ENCODE measurements at regions not wholly inside any gene's neighbourhood (a gene's known extent, or its start where the extent isn't known, plus 50 kb on each side); places are given as distances from the start of the nearest gene placed in this dataset.

GRCh38 chr2:33859811-33860461 is 260.8 kb upstream of the FAM98A start:
- no peak overlapping the region for H3K4me3 Mint-ChIP-seq (ENCODE audit: low read depth, unreplicated experiment)
- no peak for DNase-seq
- H3K4me1 Mint-ChIP-seq (ENCODE audit: low read depth, unreplicated experiment) = no peaks in the 10 kb centered on the region
- no peak for TF ChIP-seq CTCF (IDR thresholded peaks at IDR 0.05; ENCODE audit: unreplicated experiment)
- BruUV-seq (replicated peaks) = no TSS peak
- intact Hi-C loops (cut with micrococcal nuclease; ENCODE audit: unreplicated experiment) = no loop called here
- H3K36me3 Mint-ChIP-seq (ENCODE audit: insufficient read depth, unreplicated experiment) = no peaks in the 10 kb centered on the region
- H3K9me3 Mint-ChIP-seq (ENCODE audit: low read depth, unreplicated experiment) = peaks cover 16% of the 10 kb centered on the region
- no peaks in the 10 kb centered on the region for H3K27me3 Mint-ChIP-seq (ENCODE audit: unreplicated experiment)
- CTCF ChIA-PET = no interaction called here
- no peak overlapping the region for H3K27ac Mint-ChIP-seq (ENCODE audit: unreplicated experiment)

GRCh38 chr2:33859176-33859575 is 260.1 kb upstream of the FAM98A start:
- intact Hi-C loops (cut with micrococcal nuclease; ENCODE audit: unreplicated experiment) = no loop called here
- no peak overlapping the region for H3K27ac Mint-ChIP-seq (ENCODE audit: unreplicated experiment)
- H3K27me3 Mint-ChIP-seq (ENCODE audit: unreplicated experiment) = no peaks in the 10 kb centered on the region

GRCh38 chr2:33848486-33848885 is 249.4 kb upstream of the FAM98A start:
- CTCF ChIA-PET = no interaction called here
- DNase-seq = no peak
- Mint-ChIP-seq H3K27me3 (ENCODE audit: unreplicated experiment) (no peaks in the 10 kb centered on the region), H3K4me1 (ENCODE audit: low read depth, unreplicated experiment) (no peaks in the 10 kb centered on the region), H3K9me3 (ENCODE audit: low read depth, unreplicated experiment) (peaks cover 24% of the 10 kb centered on the region), H3K27ac (ENCODE audit: unreplicated experiment) (no peak overlapping the region), H3K36me3 (ENCODE audit: insufficient read depth, unreplicated experiment) (no peaks in the 10 kb centered on the region), H3K4me3 (ENCODE audit: low read depth, unreplicated experiment) (no peak overlapping the region)
- no peak for TF ChIP-seq CTCF (IDR thresholded peaks at IDR 0.05; ENCODE audit: unreplicated experiment)
- intact Hi-C loops (cut with micrococcal nuclease; ENCODE audit: unreplicated experiment) = no loop called here
- BruUV-seq (replicated peaks) = no TSS peak

More at GRCh38 chr2:33859176-33859575, 260.1 kb upstream of the FAM98A start:
- DNase-seq = no peak
- no peaks in the 10 kb centered on the region for H3K36me3 Mint-ChIP-seq (ENCODE audit: insufficient read depth, unreplicated experiment)
- no peak overlapping the region for H3K4me3 Mint-ChIP-seq (ENCODE audit: low read depth, unreplicated experiment)
- peaks cover 18% of the 10 kb centered on the region for H3K9me3 Mint-ChIP-seq (ENCODE audit: low read depth, unreplicated experiment)
- CTCF ChIA-PET = no interaction called here
- BruUV-seq (replicated peaks) = no TSS peak
- no peaks in the 10 kb centered on the region for H3K4me1 Mint-ChIP-seq (ENCODE audit: low read depth, unreplicated experiment)
- TF ChIP-seq CTCF (IDR thresholded peaks at IDR 0.05; ENCODE audit: unreplicated experiment) = no peak

- BruUV-seq (replicated peaks) = no TSS peak
- Mint-ChIP-seq H3K9me3 (ENCODE audit: low read depth, unreplicated experiment) (peaks cover 6% of the 10 kb centered on the region), H3K36me3 (ENCODE audit: insufficient read depth, unreplicated experiment) (no peaks in the 10 kb centered on the region)
These were observed 240.7 kb upstream of the FAM98A start for GRCh38 chr2:33839791-33840190.

More at GRCh38 chr2:33839791-33840190, 240.7 kb upstream of the FAM98A start:
- intact Hi-C loops (cut with micrococcal nuclease; ENCODE audit: unreplicated experiment) = no loop called here
- Mint-ChIP-seq H3K4me1 (ENCODE audit: low read depth, unreplicated experiment) (no peaks in the 10 kb centered on the region), H3K4me3 (ENCODE audit: low read depth, unreplicated experiment) (no peak overlapping the region), H3K27me3 (ENCODE audit: unreplicated experiment) (no peaks in the 10 kb centered on the region), H3K27ac (ENCODE audit: unreplicated experiment) (no peak overlapping the region)
- CTCF ChIA-PET = interaction anchor here (0.5 kb wide), 1 partner anchor 21 kb away, joined by 9 read pairs; no protein-coding TSS in a partner anchor
- no peak for DNase-seq
- TF ChIP-seq CTCF (IDR thresholded peaks at IDR 0.05; ENCODE audit: unreplicated experiment) = no peak
